Neural cell (in vitro differentiated cells): ENCODE measurements at regions not wholly inside any gene's neighbourhood (a gene's known extent, or its start where the extent isn't known, plus 50 kb on each side); places are given as distances from the start of the nearest gene placed in this dataset.
A peak's percentile ranks its signal among the peaks of the same experiment; 100 is the strongest.

Experiments
- H2AFZ ChIP-seq: fragments of 200-600, 300-800 bp; sonication (generic), shearing (Covaris generic); 2 replicates; pipeline ENCODE4 v1.6.0; 2014; ENCODE audit warnings: low read depth, mild to moderate bottlenecking, antibody characterized with exemption, low read length, moderate library complexity
- H3F3A ChIP-seq: fragments of 200-600 bp; shearing (Covaris generic); 2 replicates; pipeline ENCODE4 v1.6.1; 2016; ENCODE audit warnings: mild to moderate bottlenecking, moderate library complexity, mixed read lengths, antibody characterized with exemption, low read length; ENCODE audit not compliant: insufficient read depth, poor library complexity, severe bottlenecking
- H3K27ac ChIP-seq: fragments of 200-600, 300-800 bp; sonication (generic), shearing (Covaris generic); 2 replicates; pipeline ENCODE4 v1.5.1; 2014; ENCODE audit warnings: mild to moderate bottlenecking, low read length, moderate library complexity
- H3K27me3 ChIP-seq: fragments of 300-800, 200-600 bp; sonication (generic), shearing (Covaris generic); 2 replicates; pipeline ENCODE4 v1.6.0; 2014; ENCODE audit warnings: mild to moderate bottlenecking, low read depth, low read length, moderate library complexity; ENCODE audit not compliant: insufficient read depth
- H3K36me3 ChIP-seq: fragments of 300-800, 200-600 bp; sonication (generic), shearing (Covaris generic); 2 replicates; pipeline ENCODE4 v1.5.1; 2014; ENCODE audit warnings: mild to moderate bottlenecking, antibody characterized with exemption, low read length, moderate library complexity; ENCODE audit not compliant: insufficient read depth
- H3K4me2 ChIP-seq: fragments of 300-800, 200-600 bp; sonication (generic), shearing (Covaris generic); 2 replicates; pipeline ENCODE4 v1.6.0; 2014; ENCODE audit warnings: mild to moderate bottlenecking, low read length
- H3K4me3 ChIP-seq: fragments of 300-800, 200-600 bp; sonication (generic), shearing (Covaris generic); 2 replicates; pipeline ENCODE4 v1.5.1; 2014; ENCODE audit warnings: mild to moderate bottlenecking, low read length, moderate library complexity
- H3K79me2 ChIP-seq: fragments of 200-600 bp; shearing (Covaris generic); replicated peaks from 2 replicates; pipeline ENCODE4 v1.6.0; 2014; ENCODE audit warnings: mild to moderate bottlenecking, low read length, moderate library complexity; ENCODE audit not compliant: insufficient read depth
- H3K9ac ChIP-seq: fragments of 300-800, 200-600 bp; sonication (generic), shearing (Covaris generic); 2 replicates; pipeline ENCODE4 v1.6.1; 2016; ENCODE audit warnings: mild to moderate bottlenecking, low read length, mixed read lengths
- H3K9me2 ChIP-seq: fragments of 200-600 bp; shearing (Covaris generic); 2 replicates; pipeline ENCODE4 v1.6.1; 2016; ENCODE audit warnings: mild to moderate bottlenecking, low read length, mixed read lengths; ENCODE audit not compliant: insufficient read depth
- H3K9me3 ChIP-seq: fragments of 200-600, 300-800 bp; sonication (generic), shearing (Covaris generic); 2 replicates; pipeline ENCODE4 v1.6.1; 2016; ENCODE audit warnings: mild to moderate bottlenecking, mixed run types, low read length, moderate library complexity, mixed read lengths
- H4K20me1 ChIP-seq: fragments of 200-600 bp; shearing (Covaris generic); 2 replicates; pipeline ENCODE4 v1.6.1; 2016; ENCODE audit warnings: mild to moderate bottlenecking, mixed run types; ENCODE audit not compliant: insufficient read depth
- EP300 ChIP-seq: fragments of 450-650 bp; conservative IDR thresholded peaks from 2 replicates; pipeline ENCODE4 v1.6.1; 2014; ENCODE audit warnings: antibody characterized with exemption, mild to moderate bottlenecking, moderate library complexity; ENCODE audit not compliant: poor library complexity, severe bottlenecking
- EZH2 ChIP-seq: fragments of 200-600, 300-800 bp; shearing (Covaris generic), sonication (generic); IDR thresholded peaks from 2 replicates; pipeline ENCODE4 v1.6.1; 2014; ENCODE audit warnings: antibody characterized with exemption, low read length, borderline replicate concordance, mild to moderate bottlenecking; ENCODE audit not compliant: insufficient read depth, poor library complexity, severe bottlenecking
- MXI1 ChIP-seq: fragments of 450-650 bp; conservative IDR thresholded peaks from 2 replicates; pipeline ENCODE4 v1.6.1; 2014; ENCODE audit warnings: antibody characterized with exemption, mild to moderate bottlenecking; ENCODE audit not compliant: poor library complexity, severe bottlenecking
- POLR2AphosphoS5 ChIP-seq: IDR thresholded peaks from 2 replicates; pipeline ENCODE4 v1.6.1; 2012
- RAD21 ChIP-seq: fragments of 450-650 bp; conservative IDR thresholded peaks from 2 replicates; pipeline ENCODE4 v1.6.1; 2014; ENCODE audit warnings: antibody characterized with exemption, mild to moderate bottlenecking, moderate library complexity
- REST ChIP-seq: IDR thresholded peaks from 2 replicates; pipeline ENCODE4 v1.6.1; 2012; ENCODE audit warnings: borderline replicate concordance
- SMC3 ChIP-seq: fragments of 450-650 bp; conservative IDR thresholded peaks from 2 replicates; pipeline ENCODE4 v1.6.1; 2014; ENCODE audit warnings: antibody characterized with exemption, mild to moderate bottlenecking, moderate library complexity; ENCODE audit not compliant: poor library complexity
- TAF1 ChIP-seq: IDR thresholded peaks from 2 replicates; pipeline ENCODE4 v1.6.1; 2012; ENCODE audit warnings: low read depth
- TF ChIP-seq, protein P1 (sequence below): fragments of 450-650 bp; IDR thresholded peaks from 2 replicates; pipeline ENCODE4 v1.5.1; 2014; ENCODE audit warnings: antibody characterized with exemption, mild to moderate bottlenecking, moderate library complexity; ENCODE audit not compliant: poor library complexity, severe bottlenecking

GRCh38 chrX:125131164-125131563 is 188.5 kb upstream of the TEX13C start:
- no peaks in the 10 kb centered on the region for H3F3A ChIP-seq
- no peaks in the 10 kb centered on the region for H3K36me3 ChIP-seq
- H3K4me2 ChIP-seq, result no peak overlapping the region
- no peaks in the 10 kb centered on the region for H3K9me3 ChIP-seq
- no peak overlapping the region for H3K9ac ChIP-seq
- no peak overlapping the region for H3K4me3 ChIP-seq
- no peak for TF ChIP-seq TAF1
- no peak for TF ChIP-seq EZH2
- no peak for TF ChIP-seq REST
- TF ChIP-seq RAD21, result peak; percentile 67
- TF ChIP-seq EP300, result peak; percentile 17
- TF ChIP-seq POLR2AphosphoS5, result no peak
- peak; percentile 65 for TF ChIP-seq SMC3
- TF ChIP-seq MXI1, result no peak
- TF ChIP-seq, protein P1, sequence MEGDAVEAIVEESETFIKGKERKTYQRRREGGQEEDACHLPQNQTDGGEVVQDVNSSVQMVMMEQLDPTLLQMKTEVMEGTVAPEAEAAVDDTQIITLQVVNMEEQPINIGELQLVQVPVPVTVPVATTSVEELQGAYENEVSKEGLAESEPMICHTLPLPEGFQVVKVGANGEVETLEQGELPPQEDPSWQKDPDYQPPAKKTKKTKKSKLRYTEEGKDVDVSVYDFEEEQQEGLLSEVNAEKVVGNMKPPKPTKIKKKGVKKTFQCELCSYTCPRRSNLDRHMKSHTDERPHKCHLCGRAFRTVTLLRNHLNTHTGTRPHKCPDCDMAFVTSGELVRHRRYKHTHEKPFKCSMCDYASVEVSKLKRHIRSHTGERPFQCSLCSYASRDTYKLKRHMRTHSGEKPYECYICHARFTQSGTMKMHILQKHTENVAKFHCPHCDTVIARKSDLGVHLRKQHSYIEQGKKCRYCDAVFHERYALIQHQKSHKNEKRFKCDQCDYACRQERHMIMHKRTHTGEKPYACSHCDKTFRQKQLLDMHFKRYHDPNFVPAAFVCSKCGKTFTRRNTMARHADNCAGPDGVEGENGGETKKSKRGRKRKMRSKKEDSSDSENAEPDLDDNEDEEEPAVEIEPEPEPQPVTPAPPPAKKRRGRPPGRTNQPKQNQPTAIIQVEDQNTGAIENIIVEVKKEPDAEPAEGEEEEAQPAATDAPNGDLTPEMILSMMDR, result peak; percentile 58
- H3K27me3 ChIP-seq, result no peaks in the 10 kb centered on the region
- no peaks in the 10 kb centered on the region for H3K79me2 ChIP-seq
- H3K9me2 ChIP-seq, result no peaks in the 10 kb centered on the region
- H4K20me1 ChIP-seq, result no peaks in the 10 kb centered on the region
- no peak overlapping the region for H3K27ac ChIP-seq
- no peak overlapping the region for H2AFZ ChIP-seq

DNA sequence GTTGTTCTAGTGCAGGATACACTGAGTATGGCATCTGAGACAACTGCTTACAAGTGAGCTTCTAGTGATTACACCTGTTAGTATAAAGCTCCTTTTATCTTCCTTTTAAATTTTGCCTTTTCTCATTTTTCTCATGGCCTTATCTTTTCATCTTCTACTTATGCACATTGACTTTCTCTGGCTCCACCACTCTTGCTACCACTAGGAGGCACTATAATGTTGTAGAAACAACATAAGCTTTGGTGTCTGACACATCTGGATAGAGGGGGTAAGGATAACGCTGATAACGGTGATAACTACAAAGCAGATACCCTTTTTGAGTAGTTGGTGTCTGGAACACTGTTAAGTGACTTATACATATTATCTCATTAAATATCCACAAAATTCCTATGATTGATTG is 187.4 kb upstream of the TEX13C start:
- H3K9ac ChIP-seq, result no peak overlapping the region
- H3K36me3 ChIP-seq, result no peaks in the 10 kb centered on the region
- H3K79me2 ChIP-seq, result no peaks in the 10 kb centered on the region
- H3K9me3 ChIP-seq, result no peaks in the 10 kb centered on the region
- no peak for TF ChIP-seq MXI1
- no peak for TF ChIP-seq RAD21
- TF ChIP-seq REST, result no peak
- TF ChIP-seq SMC3, result no peak
- TF ChIP-seq EP300, result no peak
- no peak for TF ChIP-seq POLR2AphosphoS5
- TF ChIP-seq EZH2, result no peak
- TF ChIP-seq, protein P1, result no peak
- TF ChIP-seq TAF1, result no peak
- H3K27me3 ChIP-seq, result no peaks in the 10 kb centered on the region
- H2AFZ ChIP-seq, result no peak overlapping the region
- H3K27ac ChIP-seq, result no peak overlapping the region
- no peaks in the 10 kb centered on the region for H4K20me1 ChIP-seq
- H3K4me2 ChIP-seq, result no peak overlapping the region
- no peaks in the 10 kb centered on the region for H3K9me2 ChIP-seq
- H3F3A ChIP-seq, result no peaks in the 10 kb centered on the region
- H3K4me3 ChIP-seq, result no peak overlapping the region
